ENCODE measurements at regions not wholly inside any gene's neighbourhood (a gene's known extent, or its start where the extent isn't known, plus 50 kb on each side); places are given as distances from the start of the nearest gene placed in this dataset.

- CTCF ChIA-PET = no interaction called here
- Mint-ChIP-seq H3K27ac (no peak overlapping the region), H3K27me3 (ENCODE audit: low read depth) (peaks cover 3% of the 10 kb centered on the region), H3K4me3 (no peak overlapping the region), H3K4me1 (ENCODE audit: low read depth) (no peaks in the 10 kb centered on the region), H3K36me3 (ENCODE audit: low read depth) (no peaks in the 10 kb centered on the region), H3K9me3 (no peaks in the 10 kb centered on the region)
- no peak for DNase-seq
- intact Hi-C loops (cut with micrococcal nuclease) = no loop called here
These were observed 1006.8 kb downstream of the ADGRL2 start for GRCh38 chr1:82807563-82807962.

- CTCF ChIA-PET = no interaction called here
- Mint-ChIP-seq H3K9me3 (no peaks in the 10 kb centered on the region), H3K4me1 (ENCODE audit: low read depth) (no peaks in the 10 kb centered on the region), H3K36me3 (ENCODE audit: low read depth) (no peaks in the 10 kb centered on the region), H3K27me3 (ENCODE audit: low read depth) (peaks cover 3% of the 10 kb centered on the region), H3K4me3 (no peak overlapping the region), H3K27ac (no peak overlapping the region)
- intact Hi-C loops (cut with micrococcal nuclease) = no loop called here
- no peak for DNase-seq
These were observed 1005.4 kb downstream of the ADGRL2 start for GRCh38 chr1:82806133-82806532.

GRCh38 chr1:82801176-82801575, 1000.4 kb downstream of the ADGRL2 start:
- H3K27me3 Mint-ChIP-seq (ENCODE audit: low read depth) = peaks cover 6% of the 10 kb centered on the region
- intact Hi-C loops (cut with micrococcal nuclease) = no loop called here
- no peak for DNase-seq
- H3K9me3 Mint-ChIP-seq = peaks cover 2% of the 10 kb centered on the region
- no peak overlapping the region for H3K4me3 Mint-ChIP-seq
- no peaks in the 10 kb centered on the region for H3K4me1 Mint-ChIP-seq (ENCODE audit: low read depth)
- no peak overlapping the region for H3K27ac Mint-ChIP-seq
- CTCF ChIA-PET = no interaction called here
- no peaks in the 10 kb centered on the region for H3K36me3 Mint-ChIP-seq (ENCODE audit: low read depth)

GRCh38 chr1:82800721-82801120, 1000.0 kb downstream of the ADGRL2 start:
- H3K36me3 Mint-ChIP-seq (ENCODE audit: low read depth) = no peaks in the 10 kb centered on the region
- H3K27ac Mint-ChIP-seq = no peak overlapping the region
- intact Hi-C loops (cut with micrococcal nuclease) = no loop called here
- H3K27me3 Mint-ChIP-seq (ENCODE audit: low read depth) = peaks cover 6% of the 10 kb centered on the region
- peaks cover 2% of the 10 kb centered on the region for H3K9me3 Mint-ChIP-seq
- no peak for DNase-seq
- CTCF ChIA-PET = no interaction called here
- H3K4me1 Mint-ChIP-seq (ENCODE audit: low read depth) = no peaks in the 10 kb centered on the region
- no peak overlapping the region for H3K4me3 Mint-ChIP-seq

- peaks cover 6% of the 10 kb centered on the region for H3K27me3 Mint-ChIP-seq (ENCODE audit: low read depth)
- DNase-seq = no peak
- CTCF ChIA-PET = no interaction called here
- peaks cover 2% of the 10 kb centered on the region for H3K9me3 Mint-ChIP-seq
- H3K4me3 Mint-ChIP-seq = no peak overlapping the region
- H3K27ac Mint-ChIP-seq = no peak overlapping the region
- H3K4me1 Mint-ChIP-seq (ENCODE audit: low read depth) = no peaks in the 10 kb centered on the region
- intact Hi-C loops (cut with micrococcal nuclease) = no loop called here
- H3K36me3 Mint-ChIP-seq (ENCODE audit: low read depth) = no peaks in the 10 kb centered on the region
These were observed 998.5 kb downstream of the ADGRL2 start for GRCh38 chr1:82799261-82799660.

GRCh38 chr1:82795508-82796149, 994.9 kb downstream of the ADGRL2 start:
- Mint-ChIP-seq H3K36me3 (ENCODE audit: low read depth) (peaks cover 2% of the 10 kb centered on the region), H3K27me3 (ENCODE audit: low read depth) (peaks cover 8% of the 10 kb centered on the region), H3K4me3 (no peak overlapping the region), H3K4me1 (ENCODE audit: low read depth) (no peaks in the 10 kb centered on the region), H3K9me3 (peaks cover 6% of the 10 kb centered on the region), H3K27ac (no peak overlapping the region)
- CTCF ChIA-PET = no interaction called here
- intact Hi-C loops (cut with micrococcal nuclease) = no loop called here
- DNase-seq = no peak

GRCh38 chr1:82792151-82792550, 991.4 kb downstream of the ADGRL2 start:
- CTCF ChIA-PET = interaction anchor here (1.1 kb wide), 1 partner anchor 17 kb away, joined by 3 read pairs; no protein-coding TSS in a partner anchor
- H3K4me1 Mint-ChIP-seq (ENCODE audit: low read depth) = peaks cover 7% of the 10 kb centered on the region
- H3K36me3 Mint-ChIP-seq (ENCODE audit: low read depth) = peaks cover 2% of the 10 kb centered on the region
- peaks cover 12% of the 10 kb centered on the region for H3K27me3 Mint-ChIP-seq (ENCODE audit: low read depth)
- peaks cover 9% of the 10 kb centered on the region for H3K9me3 Mint-ChIP-seq
- DNase-seq = no peak
- intact Hi-C loops (cut with micrococcal nuclease) = no loop called here
- no peak overlapping the region for H3K27ac Mint-ChIP-seq
- H3K4me3 Mint-ChIP-seq = no peak overlapping the region

GRCh38 chr1:82790556-82790955, 989.8 kb downstream of the ADGRL2 start:
- CTCF ChIA-PET = interaction anchor here (2.5 kb wide), 1 partner anchor 15 kb away, joined by 9 read pairs; no protein-coding TSS in a partner anchor
- H3K4me1 Mint-ChIP-seq (ENCODE audit: low read depth) = peaks cover 11% of the 10 kb centered on the region
- DNase-seq = no peak
- H3K4me3 Mint-ChIP-seq = no peak overlapping the region
- no peak overlapping the region for H3K27ac Mint-ChIP-seq
- H3K27me3 Mint-ChIP-seq (ENCODE audit: low read depth) = peaks cover 11% of the 10 kb centered on the region
- H3K36me3 Mint-ChIP-seq (ENCODE audit: low read depth) = peaks cover 2% of the 10 kb centered on the region
- peaks cover 9% of the 10 kb centered on the region for H3K9me3 Mint-ChIP-seq
- intact Hi-C loops (cut with micrococcal nuclease) = no loop called here

- H3K27me3 Mint-ChIP-seq (ENCODE audit: low read depth) = peaks cover 7% of the 10 kb centered on the region
- H3K36me3 Mint-ChIP-seq (ENCODE audit: low read depth) = peaks cover 2% of the 10 kb centered on the region
- no peak for DNase-seq
- no peak overlapping the region for H3K4me3 Mint-ChIP-seq
- CTCF ChIA-PET = interaction anchor here (2.5 kb wide), 1 partner anchor 13 kb away, joined by 9 read pairs; no protein-coding TSS in a partner anchor
- H3K27ac Mint-ChIP-seq = no peak overlapping the region
- peaks cover 11% of the 10 kb centered on the region for H3K4me1 Mint-ChIP-seq (ENCODE audit: low read depth)
- intact Hi-C loops (cut with micrococcal nuclease) = no loop called here
- peaks cover 9% of the 10 kb centered on the region for H3K9me3 Mint-ChIP-seq
These were observed 987.9 kb downstream of the ADGRL2 start for GRCh38 chr1:82788660-82789059.

- intact Hi-C loops (cut with micrococcal nuclease) = no loop called here
- Mint-ChIP-seq H3K9me3 (peaks cover 9% of the 10 kb centered on the region), H3K27ac (no peak overlapping the region), H3K4me3 (no peak overlapping the region), H3K4me1 (ENCODE audit: low read depth) (peaks cover 11% of the 10 kb centered on the region), H3K36me3 (ENCODE audit: low read depth) (peaks cover 2% of the 10 kb centered on the region), H3K27me3 (ENCODE audit: low read depth) (peaks cover 7% of the 10 kb centered on the region)
- no peak for DNase-seq
- CTCF ChIA-PET = interaction anchor here (0.6 kb wide), 1 partner anchor 25 kb away, joined by 3 read pairs; no protein-coding TSS in a partner anchor
These were observed 987.3 kb downstream of the ADGRL2 start for GRCh38 chr1:82788038-82788437.

- CTCF ChIA-PET = no interaction called here
- intact Hi-C loops (cut with micrococcal nuclease) = no loop called here
- H3K4me3 Mint-ChIP-seq = no peak overlapping the region
These were observed 986.1 kb downstream of the ADGRL2 start for GRCh38 chr1:82786883-82787282.

GRCh38 chr1:82785268-82785790, 984.6 kb downstream of the ADGRL2 start:
- Mint-ChIP-seq H3K4me1 (ENCODE audit: low read depth) (peaks cover 11% of the 10 kb centered on the region), H3K27ac (no peak overlapping the region), H3K9me3 (peaks cover 2% of the 10 kb centered on the region), H3K36me3 (ENCODE audit: low read depth) (no peaks in the 10 kb centered on the region), H3K27me3 (ENCODE audit: low read depth) (peaks cover 7% of the 10 kb centered on the region), H3K4me3 (no peak overlapping the region)
- CTCF ChIA-PET = no interaction called here
- DNase-seq = no peak
- intact Hi-C loops (cut with micrococcal nuclease) = no loop called here

More at GRCh38 chr1:82786883-82787282, 986.1 kb downstream of the ADGRL2 start:
- Mint-ChIP-seq H3K36me3 (ENCODE audit: low read depth) (peaks cover 2% of the 10 kb centered on the region), H3K27me3 (ENCODE audit: low read depth) (peaks cover 7% of the 10 kb centered on the region), H3K4me1 (ENCODE audit: low read depth) (peaks cover 11% of the 10 kb centered on the region), H3K27ac (no peak overlapping the region), H3K9me3 (peaks cover 9% of the 10 kb centered on the region)
- DNase-seq = no peak

- no peak overlapping the region for H3K4me3 Mint-ChIP-seq
- no peaks in the 10 kb centered on the region for H3K9me3 Mint-ChIP-seq
- no peak overlapping the region for H3K27ac Mint-ChIP-seq
- H3K27me3 Mint-ChIP-seq (ENCODE audit: low read depth) = peaks cover 4% of the 10 kb centered on the region
- CTCF ChIA-PET = no interaction called here
- intact Hi-C loops (cut with micrococcal nuclease) = loop anchor here (5.0 kb wide), 1 partner anchor 99 kb away; no protein-coding TSS in a partner anchor
- DNase-seq = no peak
- H3K4me1 Mint-ChIP-seq (ENCODE audit: low read depth) = peaks cover 9% of the 10 kb centered on the region
- H3K36me3 Mint-ChIP-seq (ENCODE audit: low read depth) = no peaks in the 10 kb centered on the region
These were observed 982.3 kb downstream of the ADGRL2 start for GRCh38 chr1:82783044-82783443.
